HG02870 (cell line): ENCODE measurements at regions not wholly inside any gene's neighbourhood (a gene's known extent, or its start where the extent isn't known, plus 50 kb on each side); places are given as distances from the start of the nearest gene placed in this dataset.
"Not testable (repeated sequence)": the region's sequence is repeated elsewhere in the genome, so short reads cannot be mapped to it uniquely, and the experiment has no call there.

Experiments used
- ATAC-seq: cut with Tn5 transposase; IDR thresholded peaks from one replicate; pipeline ENCODE4 v1.9.1; 2021; ENCODE audit warnings: mild to moderate bottlenecking, moderate library complexity; ENCODE audit not compliant: unreplicated experiment

GRCh38 chr5:60519372-60519771 is 180.6 kb downstream of the DEPDC1B start:
- ATAC-seq = no peak

GRCh38 chr5:60517850-60518249 is 182.1 kb downstream of the DEPDC1B start:
- no peak for ATAC-seq

GRCh38 chr5:60517094-60517694 is 182.8 kb downstream of the DEPDC1B start:
- no peak for ATAC-seq

- ATAC-seq = no peak
These were observed 183.3 kb downstream of the DEPDC1B start for GRCh38 chr5:60516688-60517087.

- ATAC-seq = no peak
These were observed 185.8 kb downstream of the DEPDC1B start for GRCh38 chr5:60514152-60514551.

GRCh38 chr5:60512117-60512516 is 187.8 kb downstream of the DEPDC1B start:
- ATAC-seq = no peak

GRCh38 chr5:60510663-60511062 is 189.3 kb downstream of the DEPDC1B start:
- ATAC-seq = no peak

- ATAC-seq = peak; percentile 47
These were observed 189.9 kb downstream of the DEPDC1B start for GRCh38 chr5:60510049-60510448.

- no peak for ATAC-seq
These were observed 190.4 kb downstream of the DEPDC1B start for GRCh38 chr5:60509519-60509918.

- ATAC-seq = no peak
These were observed 192.3 kb downstream of the DEPDC1B start for GRCh38 chr5:60507687-60508086.

- ATAC-seq = no peak
These were observed 194.4 kb downstream of the DEPDC1B start for GRCh38 chr5:60505373-60506171.

GRCh38 chr5:60504342-60504741 is 195.6 kb downstream of the DEPDC1B start:
- ATAC-seq = peak; percentile 86

- peak; percentile 90 for ATAC-seq
These were observed 196.2 kb downstream of the DEPDC1B start for GRCh38 chr5:60503771-60504170.

GRCh38 chr5:60497706-60498500 is 202.1 kb downstream of the DEPDC1B start:
- ATAC-seq = no peak

GRCh38 chr5:60495644-60496520 is 204.1 kb downstream of the DEPDC1B start:
- ATAC-seq = no peak

GRCh38 chr5:60494635-60495034 is 205.3 kb downstream of the DEPDC1B start:
- peak; percentile 76 for ATAC-seq

GRCh38 chr5:60494144-60494543 is 205.8 kb downstream of the DEPDC1B start:
- no peak for ATAC-seq

- ATAC-seq = no peak
These were observed 206.6 kb downstream of the DEPDC1B start for GRCh38 chr5:60493372-60493771.

- ATAC-seq = no peak
These were observed 207.0 kb downstream of the DEPDC1B start for GRCh38 chr5:60492958-60493357.

GRCh38 chr5:60492358-60492757 is 207.6 kb downstream of the DEPDC1B start:
- ATAC-seq = not testable (repeated sequence)
